Nephron (organoid): ENCODE measurements at regions not wholly inside any gene's neighbourhood (a gene's known extent, or its start where the extent isn't known, plus 50 kb on each side); places are given as distances from the start of the nearest gene placed in this dataset.
A peak's percentile ranks its signal among the peaks of the same experiment; 100 is the strongest.

Experiments used
- H3K27ac Mint-ChIP-seq, 3 experiments: 2 replicates each; pipeline ENCODE4 v1.8.0; 2020; ENCODE audit warnings: mixed read lengths in 3 of 3, mild to moderate bottlenecking in 2 of 3, moderate library complexity in 1 of 3
- H3K27me3 Mint-ChIP-seq: 2 replicates; pipeline ENCODE4 v1.8.0; 2021; ENCODE audit warnings: low read depth, mild to moderate bottlenecking, moderate library complexity, mixed read lengths
- H3K36me3 Mint-ChIP-seq: 2 replicates; pipeline ENCODE4 v1.8.0; 2020; ENCODE audit warnings: low read depth, mixed read lengths
- H3K4me1 Mint-ChIP-seq: 2 replicates; pipeline ENCODE4 v1.8.0; 2020; ENCODE audit warnings: mixed read lengths
- H3K4me3 Mint-ChIP-seq, 3 experiments: 2 replicates each; pipeline ENCODE4 v1.8.0; 2020; ENCODE audit warnings: mild to moderate bottlenecking in 3 of 3, mixed read lengths in 3 of 3, moderate library complexity in 2 of 3
- H3K9me3 Mint-ChIP-seq: 2 replicates; pipeline ENCODE4 v1.8.0; 2020; ENCODE audit warnings: mixed read lengths
- TF ChIP-seq, protein P1 (sequence below), 3 experiments: fragments of 200-600 bp; sonication (generic); IDR thresholded peaks; one replicate each; pipeline ENCODE4 v1.5.0; 2021; ENCODE audit warnings: antibody characterized with exemption in 3 of 3; ENCODE audit not compliant: unreplicated experiment in 3 of 3

DNA sequence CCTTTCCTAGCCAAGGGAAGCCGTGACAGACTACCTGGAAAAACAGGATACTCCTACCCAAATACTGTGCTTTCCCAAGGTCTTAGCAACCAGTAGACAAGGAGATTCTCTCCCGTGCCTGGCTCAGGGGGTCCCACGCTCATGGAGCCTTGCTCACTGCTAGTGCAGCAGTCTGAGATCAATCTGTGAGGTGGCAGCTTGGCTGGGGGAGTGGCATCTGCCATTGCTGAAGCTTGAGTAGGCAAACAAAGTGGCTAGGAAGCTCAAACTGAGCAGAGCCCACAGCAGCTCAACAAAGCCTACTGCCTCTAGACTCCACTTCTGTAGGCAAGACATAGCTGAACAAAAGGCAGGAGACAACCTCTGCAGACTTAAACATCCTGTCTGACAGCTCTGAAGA is 177.1 kb downstream of the PARM1 start:
- Mint-ChIP-seq H3K27ac (no peak overlapping the region), H3K36me3 (peaks cover 4% of the 10 kb centered on the region), H3K27me3 (no peaks in the 10 kb centered on the region), H3K4me1 (peaks cover 14% of the 10 kb centered on the region), H3K9me3 (peaks cover 23% of the 10 kb centered on the region), H3K4me3 (no peak overlapping the region)
- TF ChIP-seq, protein P1, sequence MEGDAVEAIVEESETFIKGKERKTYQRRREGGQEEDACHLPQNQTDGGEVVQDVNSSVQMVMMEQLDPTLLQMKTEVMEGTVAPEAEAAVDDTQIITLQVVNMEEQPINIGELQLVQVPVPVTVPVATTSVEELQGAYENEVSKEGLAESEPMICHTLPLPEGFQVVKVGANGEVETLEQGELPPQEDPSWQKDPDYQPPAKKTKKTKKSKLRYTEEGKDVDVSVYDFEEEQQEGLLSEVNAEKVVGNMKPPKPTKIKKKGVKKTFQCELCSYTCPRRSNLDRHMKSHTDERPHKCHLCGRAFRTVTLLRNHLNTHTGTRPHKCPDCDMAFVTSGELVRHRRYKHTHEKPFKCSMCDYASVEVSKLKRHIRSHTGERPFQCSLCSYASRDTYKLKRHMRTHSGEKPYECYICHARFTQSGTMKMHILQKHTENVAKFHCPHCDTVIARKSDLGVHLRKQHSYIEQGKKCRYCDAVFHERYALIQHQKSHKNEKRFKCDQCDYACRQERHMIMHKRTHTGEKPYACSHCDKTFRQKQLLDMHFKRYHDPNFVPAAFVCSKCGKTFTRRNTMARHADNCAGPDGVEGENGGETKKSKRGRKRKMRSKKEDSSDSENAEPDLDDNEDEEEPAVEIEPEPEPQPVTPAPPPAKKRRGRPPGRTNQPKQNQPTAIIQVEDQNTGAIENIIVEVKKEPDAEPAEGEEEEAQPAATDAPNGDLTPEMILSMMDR (IDR thresholded peaks at IDR 0.05; ENCODE audit: unreplicated experiment in 3 of 3), result no peak

DNA sequence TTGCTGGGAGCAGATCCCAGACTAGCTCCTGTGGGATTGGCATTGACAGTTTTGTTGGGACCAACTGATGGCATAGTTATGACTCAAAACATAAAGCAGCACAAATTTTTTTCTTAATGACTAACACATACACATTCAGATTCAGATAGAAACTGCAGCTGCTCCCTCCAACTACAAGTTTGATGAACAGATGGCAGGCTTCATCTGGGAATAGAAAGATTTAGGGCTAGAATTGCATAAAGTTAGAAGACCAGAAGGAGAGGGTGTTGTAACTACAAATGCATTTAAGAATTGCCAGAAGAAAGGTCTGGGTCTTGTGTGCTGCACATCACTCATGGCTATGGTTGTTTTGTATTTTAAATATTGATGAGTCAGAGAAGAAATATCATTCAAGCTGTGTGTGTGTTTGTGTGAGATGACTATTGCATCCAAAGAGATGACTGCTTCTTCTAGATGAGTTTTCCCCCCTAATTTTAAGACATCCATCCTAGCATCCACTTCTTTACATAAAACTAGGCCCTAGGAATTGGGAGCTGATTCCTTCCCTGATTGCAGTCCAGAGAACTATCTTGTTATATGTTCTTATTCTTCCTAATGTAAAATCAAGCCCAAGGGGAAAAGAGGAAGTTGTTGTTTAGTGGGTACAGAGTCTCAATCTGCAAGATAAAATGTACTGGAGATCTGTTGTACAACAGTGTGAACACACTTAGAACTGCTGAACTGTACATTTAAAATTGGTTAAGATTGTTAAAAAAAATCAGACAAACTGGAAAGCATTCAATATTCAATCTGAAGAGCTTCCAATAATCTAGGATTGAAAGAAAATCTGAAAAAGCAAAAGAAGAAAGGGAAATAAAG is 175.1 kb downstream of the PARM1 start:
- Mint-ChIP-seq H3K27ac (peak overlapping the region in 1 of 3 experiments; percentile 36), H3K27me3 (no peaks in the 10 kb centered on the region), H3K36me3 (no peaks in the 10 kb centered on the region), H3K4me3 (no peak overlapping the region), H3K4me1 (peaks cover 14% of the 10 kb centered on the region), H3K9me3 (peaks cover 13% of the 10 kb centered on the region)
- TF ChIP-seq, protein P1 (IDR thresholded peaks at IDR 0.05; ENCODE audit: unreplicated experiment in 3 of 3), result no peak

DNA sequence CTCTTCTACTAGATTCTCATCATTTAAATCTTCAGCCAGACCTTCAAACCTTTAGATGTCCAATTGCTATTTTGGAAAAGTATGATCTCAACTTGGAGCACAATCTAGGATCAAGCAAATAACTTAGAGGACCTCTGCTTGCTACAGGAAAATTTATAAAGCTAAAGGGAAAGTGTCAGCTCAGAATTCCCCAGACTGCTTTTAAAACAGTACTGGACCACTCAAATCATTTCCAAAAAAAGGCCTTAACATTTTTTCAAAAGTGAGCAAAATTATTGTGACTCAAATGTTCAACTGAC is 169.8 kb downstream of the PARM1 start:
- TF ChIP-seq, protein P1 (IDR thresholded peaks at IDR 0.05; ENCODE audit: unreplicated experiment in 3 of 3), result no peak
- Mint-ChIP-seq H3K27ac (peak overlapping the region in 1 of 3 experiments; percentile 21), H3K4me3 (no peak overlapping the region), H3K4me1 (peaks cover 18% of the 10 kb centered on the region), H3K27me3 (no peaks in the 10 kb centered on the region), H3K36me3 (peaks cover 14% of the 10 kb centered on the region), H3K9me3 (peaks cover 14% of the 10 kb centered on the region)

DNA sequence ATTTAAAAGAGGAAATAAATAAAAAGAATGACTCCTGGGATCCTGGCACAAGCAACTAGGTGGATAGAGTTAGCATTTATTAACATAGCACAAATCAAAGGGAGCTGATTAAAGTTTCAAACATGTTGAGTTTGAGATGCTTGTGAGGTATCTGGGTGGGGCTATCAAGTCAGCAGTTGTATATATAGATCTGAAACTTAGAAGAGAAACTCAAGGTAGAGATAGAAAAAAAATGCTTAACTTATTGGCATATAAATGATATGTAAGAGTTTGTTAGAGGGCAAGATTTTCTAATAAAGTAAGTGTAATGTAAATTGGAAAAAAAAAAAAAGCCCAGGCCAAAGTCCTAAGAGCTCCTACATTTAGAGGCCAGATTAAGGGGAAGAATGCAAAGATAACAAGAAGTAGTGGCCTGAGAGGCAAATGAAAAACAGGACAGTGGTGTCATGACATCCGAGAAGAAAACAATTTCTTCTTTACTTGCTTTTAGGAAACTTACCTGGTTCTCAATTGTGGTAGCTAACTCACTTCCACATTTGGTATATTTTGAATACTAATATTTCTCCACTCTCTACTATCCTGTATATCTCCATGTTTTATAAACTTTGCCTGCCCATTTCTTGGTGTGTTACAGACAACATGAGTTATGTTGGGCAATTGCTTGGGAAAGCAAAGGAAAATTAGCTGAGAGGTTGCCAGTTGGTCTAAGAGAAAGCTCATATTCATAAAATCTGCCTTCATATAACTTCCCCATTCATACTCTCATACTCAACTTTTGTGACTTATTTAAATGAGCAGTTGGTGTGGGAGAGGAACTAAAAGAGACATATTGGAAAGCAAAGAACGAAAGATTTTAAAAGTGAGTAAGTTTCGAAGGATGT is 169.2 kb downstream of the PARM1 start:
- H3K27me3 Mint-ChIP-seq, result no peaks in the 10 kb centered on the region
- H3K36me3 Mint-ChIP-seq, result peaks cover 15% of the 10 kb centered on the region
- H3K4me1 Mint-ChIP-seq, result peaks cover 12% of the 10 kb centered on the region
- H3K9me3 Mint-ChIP-seq, result peaks cover 20% of the 10 kb centered on the region
- peak overlapping the region in 1 of 3 experiments; percentile 21 for H3K27ac Mint-ChIP-seq
- TF ChIP-seq, protein P1 (IDR thresholded peaks at IDR 0.05; ENCODE audit: unreplicated experiment in 3 of 3), result no peak
- H3K4me3 Mint-ChIP-seq, result no peak overlapping the region
